ENCODE measurements at regions not wholly inside any gene's neighbourhood (a gene's known extent, or its start where the extent isn't known, plus 50 kb on each side); places are given as distances from the start of the nearest gene placed in this dataset.

- TF ChIP-seq CTCF (IDR thresholded peaks at IDR 0.05; ENCODE audit: low read depth, low read length) (no peak), EZH2phosphoT487 (IDR thresholded peaks at IDR 0.05; ENCODE audit: low read depth) (no peak)
Measured at GRCh38 chr10:37727491-37728352, 129.7 kb downstream of the ZNF248 start.

Data from OCI-LY3 (cell line).